Kidney (tissue), 13 donors: ENCODE measurements at regions not wholly inside any gene's neighbourhood (a gene's known extent, or its start where the extent isn't known, plus 50 kb on each side); places are given as distances from the start of the nearest gene placed in this dataset.

Experiments used
- DNase-seq, 5 donors: peaks; one replicate each; pipeline ENCODE4 v3.0.0-alpha.2; 2013 to 2020
- FAIRE-seq: peaks from 2 replicates; lab custom pipeline; 2012; peaks lifted over from hg19 to GRCh38; lab: Jason Lieb, UNC
- H3K27ac ChIP-seq, 2 donors: one replicate each; pipeline ENCODE4 v1.7.0; 2013; ENCODE audit warnings: low read depth in 2 of 2, low read length in 2 of 2, inconsistent platforms in 1 of 2
- H3K27me3 ChIP-seq: one replicate; pipeline ENCODE4 v1.7.1; 2013; ENCODE audit warnings: low read length, inconsistent platforms; ENCODE audit not compliant: control insufficient read depth, insufficient read depth
- H3K36me3 ChIP-seq, 3 donors: one replicate each; pipeline versions ENCODE4 v1.7.0 to v1.7.1; 2013; ENCODE audit warnings: low read length in 3 of 3, control low read depth in 1 of 3, inconsistent platforms in 1 of 3; ENCODE audit not compliant: insufficient read depth in 3 of 3, control insufficient read depth in 2 of 3
- H3K4me1 ChIP-seq, 3 donors: one replicate each; pipeline versions ENCODE4 v1.7.0 to v1.7.1; 2013; ENCODE audit warnings: low read length in 3 of 3, inconsistent platforms in 1 of 3, low read depth in 1 of 3; ENCODE audit not compliant: control insufficient read depth in 2 of 3, insufficient read depth in 2 of 3
- H3K4me3 ChIP-seq, 3 donors: one replicate each; pipeline versions ENCODE4 v1.7.0 to v1.8.1; 2013; ENCODE audit warnings: low read length in 3 of 3, control low read depth in 1 of 3, inconsistent platforms in 1 of 3
- H3K9ac ChIP-seq, 3 donors: one replicate each; pipeline versions ENCODE4 v1.7.0 to v1.7.1; 2013; ENCODE audit warnings: low read length in 3 of 3, control low read depth in 1 of 3, inconsistent platforms in 1 of 3
- H3K9me3 ChIP-seq, 3 donors: one replicate each; pipeline versions ENCODE4 v1.7.0 to v1.7.1; 2013; ENCODE audit warnings: low read length in 3 of 3, control low read depth in 1 of 3, inconsistent platforms in 1 of 3; ENCODE audit not compliant: control insufficient read depth in 2 of 3, insufficient read depth in 1 of 3
- intact Hi-C: fragments of 100-400 bp; cut with DNase I; formaldehyde crosslinking; loops from one replicate; pipeline ENCODE4 v1.11.1; 2022
- TF ChIP-seq, protein P1 (sequence below): IDR thresholded peaks from 3 replicates; pipeline ENCODE4 v1.5.1; 2012; ENCODE audit warnings: mild to moderate bottlenecking, moderate library complexity, borderline replicate concordance; ENCODE audit not compliant: insufficient read depth; ENCODE audit errors: extremely low read depth
- donor health status: control.
- donor health status: control.
- donor health status: control.
- donor health status: control.
- donor health status: control.
- donor health status: DM: yes; HTN: yes; CAD: no.
- donor health status: Normal renal cell carcinoma (clear cell type).

GRCh38 chr4:12926189-12927066 is 557.7 kb downstream of the RAB28 start:
- intact Hi-C loops: no loop called here
- Histone ChIP-seq H3K27ac (no peak overlapping the region), H3K4me1 (no peaks in the 10 kb centered on the region), H3K4me3 (no peak overlapping the region), H3K9me3 (no peaks in the 10 kb centered on the region), H3K27me3 (no peaks in the 10 kb centered on the region), H3K9ac (no peak overlapping the region), H3K36me3 (no peaks in the 10 kb centered on the region)
- FAIRE-seq (no peak), DNase-seq (peak in 1 of 5 donors; percentile 15)
- TF ChIP-seq, protein P1, sequence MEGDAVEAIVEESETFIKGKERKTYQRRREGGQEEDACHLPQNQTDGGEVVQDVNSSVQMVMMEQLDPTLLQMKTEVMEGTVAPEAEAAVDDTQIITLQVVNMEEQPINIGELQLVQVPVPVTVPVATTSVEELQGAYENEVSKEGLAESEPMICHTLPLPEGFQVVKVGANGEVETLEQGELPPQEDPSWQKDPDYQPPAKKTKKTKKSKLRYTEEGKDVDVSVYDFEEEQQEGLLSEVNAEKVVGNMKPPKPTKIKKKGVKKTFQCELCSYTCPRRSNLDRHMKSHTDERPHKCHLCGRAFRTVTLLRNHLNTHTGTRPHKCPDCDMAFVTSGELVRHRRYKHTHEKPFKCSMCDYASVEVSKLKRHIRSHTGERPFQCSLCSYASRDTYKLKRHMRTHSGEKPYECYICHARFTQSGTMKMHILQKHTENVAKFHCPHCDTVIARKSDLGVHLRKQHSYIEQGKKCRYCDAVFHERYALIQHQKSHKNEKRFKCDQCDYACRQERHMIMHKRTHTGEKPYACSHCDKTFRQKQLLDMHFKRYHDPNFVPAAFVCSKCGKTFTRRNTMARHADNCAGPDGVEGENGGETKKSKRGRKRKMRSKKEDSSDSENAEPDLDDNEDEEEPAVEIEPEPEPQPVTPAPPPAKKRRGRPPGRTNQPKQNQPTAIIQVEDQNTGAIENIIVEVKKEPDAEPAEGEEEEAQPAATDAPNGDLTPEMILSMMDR: no peak

DNA sequence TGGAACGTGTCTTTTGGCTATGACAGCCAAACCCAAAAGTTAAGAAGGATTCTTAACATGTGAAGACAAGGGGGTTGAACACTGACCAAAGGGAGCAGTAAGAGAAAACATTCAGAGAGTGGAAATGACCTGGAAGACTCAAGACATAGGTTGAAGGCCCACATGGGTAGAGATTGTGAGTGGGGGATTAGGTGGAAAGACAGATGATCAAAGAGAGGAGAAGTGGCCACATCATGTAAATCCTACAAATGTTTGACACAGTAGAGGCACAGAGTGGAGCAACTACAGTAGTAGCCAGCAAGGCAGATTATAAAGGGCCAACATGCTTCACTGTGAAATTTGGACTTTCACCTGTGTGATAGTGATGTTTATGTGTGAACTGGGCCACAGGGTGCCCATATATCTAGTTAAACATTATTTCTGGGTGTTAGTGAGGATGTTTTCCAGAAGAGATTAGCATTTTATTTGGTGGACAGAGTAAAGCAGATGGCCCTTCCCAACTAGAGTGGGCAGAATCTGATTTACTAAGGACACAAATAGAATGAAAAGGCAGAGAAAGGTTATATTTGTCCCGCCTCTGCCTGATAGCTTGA is 559.3 kb downstream of the RAB28 start:
- no peak for DNase-seq
- TF ChIP-seq, protein P1: no peak
- H3K9ac ChIP-seq: no peak overlapping the region
- H3K27ac ChIP-seq: no peak overlapping the region
- no peaks in the 10 kb centered on the region for H3K27me3 ChIP-seq
- H3K36me3 ChIP-seq: no peaks in the 10 kb centered on the region
- no peaks in the 10 kb centered on the region for H3K9me3 ChIP-seq
- intact Hi-C loops: no loop called here
- H3K4me1 ChIP-seq: no peaks in the 10 kb centered on the region
- H3K4me3 ChIP-seq: no peak overlapping the region
- no peak for FAIRE-seq

DNA sequence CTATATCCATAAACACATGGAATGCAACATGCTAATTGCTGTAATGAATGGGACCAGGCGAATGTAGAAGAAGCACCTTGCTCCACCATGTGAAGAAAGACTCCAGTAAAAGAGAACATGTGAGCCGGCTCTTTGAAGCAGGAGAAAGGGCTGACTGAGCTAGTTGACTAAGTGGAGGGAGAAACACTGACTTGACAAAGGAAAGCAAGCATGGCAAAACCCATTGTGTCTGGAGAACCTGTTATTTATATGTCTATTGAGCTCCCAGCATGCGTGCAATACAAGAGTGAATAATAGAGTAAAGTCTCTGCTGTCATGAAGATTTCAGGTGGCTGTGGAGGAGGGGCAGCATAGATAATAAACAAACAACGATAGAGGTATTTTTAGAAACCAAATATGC is 559.9 kb downstream of the RAB28 start:
- DNase-seq (no peak), FAIRE-seq (no peak)
- intact Hi-C loops: no loop called here
- TF ChIP-seq, protein P1: no peak
- no peak overlapping the region for H3K9ac ChIP-seq
- H3K36me3 ChIP-seq: no peaks in the 10 kb centered on the region
- H3K4me3 ChIP-seq: no peak overlapping the region
- no peak overlapping the region for H3K27ac ChIP-seq
- no peaks in the 10 kb centered on the region for H3K27me3 ChIP-seq
- no peaks in the 10 kb centered on the region for H3K4me1 ChIP-seq
- no peaks in the 10 kb centered on the region for H3K9me3 ChIP-seq
